Epithelial cell of esophagus (primary cell): ENCODE measurements at regions not wholly inside any gene's neighbourhood (a gene's known extent, or its start where the extent isn't known, plus 50 kb on each side); places are given as distances from the start of the nearest gene placed in this dataset.

ENCODE experiments used
- DNase-seq: peaks from one replicate; pipeline ENCODE4 v3.0.0; 2010; ENCODE audit warnings: low read depth
- H3K4me3 ChIP-seq: 2 replicates; pipeline ENCODE4 v1.5.1; 2011; ENCODE audit warnings: mild to moderate bottlenecking, low read length, control low read depth
- TF ChIP-seq, protein P1 (sequence below): IDR thresholded peaks from 2 replicates; pipeline ENCODE4 v1.5.1; 2011; ENCODE audit warnings: low read depth, mild to moderate bottlenecking, low read length, control low read depth, inconsistent platforms; ENCODE audit not compliant: insufficient read depth; ENCODE audit errors: missing control alignments

DNA sequence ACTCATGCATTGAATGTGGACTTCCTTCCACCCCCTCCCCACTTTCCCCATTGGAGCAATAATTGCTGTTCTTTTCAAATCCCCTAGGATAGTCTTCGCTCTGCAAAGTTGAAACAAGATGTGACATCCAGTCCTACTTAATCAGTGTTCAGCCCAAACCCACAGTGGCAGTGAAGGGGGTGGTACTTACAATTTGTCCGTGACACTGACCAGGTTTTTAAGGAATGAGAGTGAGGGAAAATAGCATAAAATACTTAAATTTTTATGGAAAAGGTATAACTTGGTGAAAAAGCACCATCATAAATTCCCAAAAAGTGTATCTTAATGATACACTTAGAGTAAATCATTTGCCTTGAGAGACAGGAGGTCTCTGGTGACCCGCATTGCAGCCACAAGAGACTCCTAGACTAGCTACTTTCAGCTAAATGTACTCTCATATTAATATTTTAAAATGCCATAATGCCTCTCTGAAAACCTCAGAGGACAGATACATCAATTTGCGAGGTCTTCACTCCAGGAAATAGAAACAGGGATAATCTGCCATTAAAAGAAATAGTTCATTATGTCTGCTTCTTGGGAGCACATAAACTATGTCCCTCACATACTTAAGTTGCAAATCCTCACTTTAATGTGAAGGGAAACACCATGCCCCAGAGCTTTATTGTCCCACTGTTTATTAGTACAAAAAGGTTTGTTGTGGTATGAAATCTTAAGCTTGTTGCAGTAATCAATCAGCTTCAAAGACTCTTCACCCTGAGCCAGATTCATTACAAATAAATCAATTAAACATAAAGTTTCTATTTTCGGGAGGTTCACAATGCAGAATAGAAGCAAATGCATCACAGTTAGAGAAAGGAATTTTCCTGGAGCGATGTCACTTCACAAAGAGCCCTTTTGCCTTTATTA is 343.6 kb upstream of the ISL1 start:
- TF ChIP-seq, protein P1, sequence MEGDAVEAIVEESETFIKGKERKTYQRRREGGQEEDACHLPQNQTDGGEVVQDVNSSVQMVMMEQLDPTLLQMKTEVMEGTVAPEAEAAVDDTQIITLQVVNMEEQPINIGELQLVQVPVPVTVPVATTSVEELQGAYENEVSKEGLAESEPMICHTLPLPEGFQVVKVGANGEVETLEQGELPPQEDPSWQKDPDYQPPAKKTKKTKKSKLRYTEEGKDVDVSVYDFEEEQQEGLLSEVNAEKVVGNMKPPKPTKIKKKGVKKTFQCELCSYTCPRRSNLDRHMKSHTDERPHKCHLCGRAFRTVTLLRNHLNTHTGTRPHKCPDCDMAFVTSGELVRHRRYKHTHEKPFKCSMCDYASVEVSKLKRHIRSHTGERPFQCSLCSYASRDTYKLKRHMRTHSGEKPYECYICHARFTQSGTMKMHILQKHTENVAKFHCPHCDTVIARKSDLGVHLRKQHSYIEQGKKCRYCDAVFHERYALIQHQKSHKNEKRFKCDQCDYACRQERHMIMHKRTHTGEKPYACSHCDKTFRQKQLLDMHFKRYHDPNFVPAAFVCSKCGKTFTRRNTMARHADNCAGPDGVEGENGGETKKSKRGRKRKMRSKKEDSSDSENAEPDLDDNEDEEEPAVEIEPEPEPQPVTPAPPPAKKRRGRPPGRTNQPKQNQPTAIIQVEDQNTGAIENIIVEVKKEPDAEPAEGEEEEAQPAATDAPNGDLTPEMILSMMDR, result no peak
- H3K4me3 ChIP-seq, result no peak overlapping the region
- DNase-seq, result no peak

DNA sequence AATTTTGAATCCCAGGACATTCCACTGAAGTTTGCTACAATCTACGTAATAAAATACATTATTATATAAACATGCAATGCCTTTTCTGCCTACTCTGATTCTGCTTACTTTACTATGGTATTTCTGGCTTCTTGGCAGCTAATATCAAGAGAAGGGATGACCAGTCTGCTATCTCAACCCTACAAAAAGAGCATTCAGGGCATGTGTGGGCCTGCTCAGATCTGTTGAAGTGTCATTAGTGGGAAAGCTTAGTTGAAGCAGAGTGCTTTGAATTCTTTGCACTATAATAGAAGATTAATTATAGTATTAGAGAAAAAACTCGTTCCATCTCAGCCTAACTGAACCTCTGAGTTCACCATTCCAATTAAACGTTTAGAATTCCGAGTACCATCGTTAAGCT is 339.5 kb upstream of the ISL1 start:
- peak; percentile 81 for DNase-seq
- TF ChIP-seq, protein P1, result no peak
- no peak overlapping the region for H3K4me3 ChIP-seq

DNA sequence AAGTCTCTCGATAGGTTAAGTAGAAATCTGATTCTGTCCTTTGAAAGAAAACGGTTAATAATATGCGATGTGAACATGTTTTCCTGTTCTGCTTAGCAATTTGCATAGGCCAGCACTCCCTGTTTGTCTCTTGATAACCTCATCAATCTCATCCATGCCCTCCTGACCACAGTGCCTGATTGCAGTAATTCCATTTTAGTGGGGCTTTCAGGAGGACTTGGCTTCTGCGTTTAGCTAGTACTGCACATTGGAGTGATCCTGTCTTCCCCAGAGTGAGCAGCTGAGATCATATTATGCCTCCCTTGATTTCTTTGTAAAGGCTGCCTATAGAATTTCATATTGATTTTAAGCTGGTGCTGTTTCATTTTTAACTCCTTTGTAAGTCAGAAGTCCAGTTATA is 335.9 kb upstream of the ISL1 start:
- TF ChIP-seq, protein P1, result no peak
- no peak for DNase-seq
- H3K4me3 ChIP-seq, result no peak overlapping the region

DNA sequence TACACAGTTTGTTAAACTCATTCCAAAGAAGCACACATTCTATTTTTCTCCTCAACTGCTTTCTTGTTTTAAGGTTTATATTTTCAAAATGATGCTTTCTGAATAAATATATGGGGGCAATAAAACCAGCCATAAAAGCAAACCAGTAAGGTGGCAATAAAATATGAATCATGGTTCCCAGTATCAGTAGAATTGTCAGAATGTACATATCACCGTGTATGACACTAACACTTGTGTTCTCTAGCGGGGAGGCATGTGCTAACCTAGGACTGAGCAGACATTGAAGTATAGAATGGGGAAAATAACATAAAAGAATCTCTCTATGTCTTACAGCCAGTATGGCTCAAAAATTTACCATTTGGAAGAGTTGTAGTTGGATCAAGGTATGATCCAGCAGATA is 329.9 kb upstream of the ISL1 start:
- TF ChIP-seq, protein P1, result no peak
- no peak for DNase-seq
- H3K4me3 ChIP-seq, result no peak overlapping the region

DNA sequence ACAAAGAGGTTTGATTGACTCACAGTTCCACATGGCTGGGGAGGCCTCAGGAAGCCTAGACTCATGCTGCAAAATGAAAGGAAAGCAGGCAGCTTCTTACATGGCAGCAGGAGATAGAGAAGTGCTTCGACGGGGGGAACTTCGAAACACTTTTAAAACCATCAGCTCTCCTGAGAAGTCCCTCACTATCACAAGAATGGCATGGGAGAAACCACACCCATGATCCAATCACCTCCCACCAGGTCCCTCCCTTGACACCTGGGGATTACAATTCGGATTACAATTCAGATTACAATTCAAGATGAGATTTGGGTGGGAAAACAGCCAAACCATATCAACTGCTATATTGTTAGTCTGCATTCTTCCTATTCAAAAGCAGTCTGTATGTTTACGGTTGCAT is 322.3 kb upstream of the ISL1 start:
- TF ChIP-seq, protein P1, result no peak
- no peak overlapping the region for H3K4me3 ChIP-seq
- no peak for DNase-seq

DNA sequence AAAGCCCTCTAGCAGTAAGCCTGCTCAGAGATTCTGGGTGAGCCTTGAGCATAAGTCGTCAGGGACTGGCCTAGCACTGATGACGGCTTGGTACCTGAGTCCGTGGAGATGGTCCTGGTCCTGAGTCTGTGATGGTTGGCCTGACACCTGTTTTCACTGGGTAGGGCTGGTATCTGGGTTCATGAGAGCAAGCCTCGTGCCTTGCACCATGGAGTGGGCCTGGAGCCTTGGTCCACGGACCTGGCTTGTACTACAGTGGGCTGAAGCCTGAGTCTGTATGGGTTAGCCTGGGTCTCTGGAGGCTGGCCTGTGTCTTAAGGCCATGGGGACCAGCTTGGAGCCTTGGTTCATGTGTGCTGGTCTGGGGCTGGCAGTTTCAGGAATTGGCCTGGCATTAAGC is 310.3 kb upstream of the ISL1 start:
- TF ChIP-seq, protein P1, result no peak
- H3K4me3 ChIP-seq, result no peak overlapping the region
- no peak for DNase-seq

DNA sequence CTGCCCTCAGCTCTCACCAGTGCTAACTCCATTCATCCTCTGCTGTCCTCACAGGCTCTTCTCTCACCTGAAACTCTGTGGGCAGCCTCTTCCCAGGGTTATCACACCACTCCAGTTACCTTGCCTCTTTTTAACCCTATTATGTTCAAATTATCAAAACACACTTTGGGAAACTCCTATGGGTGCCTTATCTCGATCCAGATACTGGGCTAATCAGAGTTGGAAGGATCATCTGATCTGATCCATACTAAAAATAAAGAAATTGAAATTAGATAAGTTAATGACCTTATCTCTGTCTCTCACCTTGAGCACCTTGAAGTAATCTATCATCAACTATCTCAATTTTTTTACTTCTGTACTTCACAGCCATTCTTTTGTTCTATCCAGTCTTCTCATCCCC is 300.5 kb upstream of the ISL1 start:
- H3K4me3 ChIP-seq, result no peak overlapping the region
- DNase-seq, result no peak
- TF ChIP-seq, protein P1, result no peak
